GM23338 (cell line): ENCODE measurements at regions not wholly inside any gene's neighbourhood (a gene's known extent, or its start where the extent isn't known, plus 50 kb on each side); places are given as distances from the start of the nearest gene placed in this dataset.

ENCODE experiments used
- EZH2 ChIP-seq: fragments of 200-600 bp; sonication (generic); IDR thresholded peaks from one replicate; pipeline ENCODE4 v1.8.0; 2017; ENCODE audit warnings: antibody characterized with exemption, mild to moderate bottlenecking, low read depth; ENCODE audit not compliant: unreplicated experiment
- JUNB ChIP-seq: IDR thresholded peaks from one replicate; pipeline ENCODE4 v1.6.1; 2016; ENCODE audit warnings: antibody characterized with exemption; ENCODE audit not compliant: unreplicated experiment
- NANOG ChIP-seq: IDR thresholded peaks from 2 replicates; pipeline ENCODE4 v1.6.1; 2016; ENCODE audit warnings: antibody characterized with exemption, borderline replicate concordance
- POLR2AphosphoS5 ChIP-seq: IDR thresholded peaks from 2 replicates; pipeline ENCODE4 v1.6.1; 2016; ENCODE audit warnings: antibody characterized with exemption, low read depth
- TF ChIP-seq, protein P1 (sequence below), 2 experiments: fragments of 200-600 bp in 1 of 2; sonication (generic) in 1 of 2; conservative IDR thresholded peaks; 2 replicates each; pipeline versions ENCODE4 v1.5.1 to v1.6.1; 2016 to 2017; ENCODE audit warnings: antibody characterized with exemption in 2 of 2, low read depth in 2 of 2, mild to moderate bottlenecking in 2 of 2, moderate library complexity in 1 of 2
- TF ChIP-seq, protein P2 (sequence below): IDR thresholded peaks from one replicate; pipeline ENCODE4 v1.6.1; 2018; ENCODE audit warnings: antibody characterized with exemption; ENCODE audit not compliant: unreplicated experiment

DNA sequence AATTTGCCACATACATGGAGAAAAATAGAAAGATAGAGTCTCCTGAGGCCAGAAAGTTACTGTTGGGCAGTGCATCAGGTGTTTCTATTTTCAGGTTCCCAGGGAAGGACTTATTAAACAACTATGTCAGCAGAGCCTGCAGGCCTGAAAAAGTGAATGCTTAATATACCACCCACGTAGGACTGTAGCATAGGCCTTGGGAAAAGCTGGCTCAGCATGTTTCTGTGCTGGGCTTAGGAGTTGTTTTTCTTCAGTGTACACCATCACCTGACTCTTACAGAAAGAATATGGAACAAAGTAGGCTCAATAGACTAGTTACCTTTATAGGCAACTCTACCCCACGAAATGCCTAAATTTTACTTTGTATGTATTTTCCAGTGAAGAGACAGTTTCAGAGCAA is 1385.9 kb downstream of the FAM133A start:
- TF ChIP-seq, protein P1, sequence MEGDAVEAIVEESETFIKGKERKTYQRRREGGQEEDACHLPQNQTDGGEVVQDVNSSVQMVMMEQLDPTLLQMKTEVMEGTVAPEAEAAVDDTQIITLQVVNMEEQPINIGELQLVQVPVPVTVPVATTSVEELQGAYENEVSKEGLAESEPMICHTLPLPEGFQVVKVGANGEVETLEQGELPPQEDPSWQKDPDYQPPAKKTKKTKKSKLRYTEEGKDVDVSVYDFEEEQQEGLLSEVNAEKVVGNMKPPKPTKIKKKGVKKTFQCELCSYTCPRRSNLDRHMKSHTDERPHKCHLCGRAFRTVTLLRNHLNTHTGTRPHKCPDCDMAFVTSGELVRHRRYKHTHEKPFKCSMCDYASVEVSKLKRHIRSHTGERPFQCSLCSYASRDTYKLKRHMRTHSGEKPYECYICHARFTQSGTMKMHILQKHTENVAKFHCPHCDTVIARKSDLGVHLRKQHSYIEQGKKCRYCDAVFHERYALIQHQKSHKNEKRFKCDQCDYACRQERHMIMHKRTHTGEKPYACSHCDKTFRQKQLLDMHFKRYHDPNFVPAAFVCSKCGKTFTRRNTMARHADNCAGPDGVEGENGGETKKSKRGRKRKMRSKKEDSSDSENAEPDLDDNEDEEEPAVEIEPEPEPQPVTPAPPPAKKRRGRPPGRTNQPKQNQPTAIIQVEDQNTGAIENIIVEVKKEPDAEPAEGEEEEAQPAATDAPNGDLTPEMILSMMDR (conservative IDR thresholded peaks at IDR 0.05; ENCODE audit: low read depth in 2 of 2) = no peak
- TF ChIP-seq JUNB (no peak), POLR2AphosphoS5 (no peak), EZH2 (no peak), NANOG (no peak)
- TF ChIP-seq, protein P2, sequence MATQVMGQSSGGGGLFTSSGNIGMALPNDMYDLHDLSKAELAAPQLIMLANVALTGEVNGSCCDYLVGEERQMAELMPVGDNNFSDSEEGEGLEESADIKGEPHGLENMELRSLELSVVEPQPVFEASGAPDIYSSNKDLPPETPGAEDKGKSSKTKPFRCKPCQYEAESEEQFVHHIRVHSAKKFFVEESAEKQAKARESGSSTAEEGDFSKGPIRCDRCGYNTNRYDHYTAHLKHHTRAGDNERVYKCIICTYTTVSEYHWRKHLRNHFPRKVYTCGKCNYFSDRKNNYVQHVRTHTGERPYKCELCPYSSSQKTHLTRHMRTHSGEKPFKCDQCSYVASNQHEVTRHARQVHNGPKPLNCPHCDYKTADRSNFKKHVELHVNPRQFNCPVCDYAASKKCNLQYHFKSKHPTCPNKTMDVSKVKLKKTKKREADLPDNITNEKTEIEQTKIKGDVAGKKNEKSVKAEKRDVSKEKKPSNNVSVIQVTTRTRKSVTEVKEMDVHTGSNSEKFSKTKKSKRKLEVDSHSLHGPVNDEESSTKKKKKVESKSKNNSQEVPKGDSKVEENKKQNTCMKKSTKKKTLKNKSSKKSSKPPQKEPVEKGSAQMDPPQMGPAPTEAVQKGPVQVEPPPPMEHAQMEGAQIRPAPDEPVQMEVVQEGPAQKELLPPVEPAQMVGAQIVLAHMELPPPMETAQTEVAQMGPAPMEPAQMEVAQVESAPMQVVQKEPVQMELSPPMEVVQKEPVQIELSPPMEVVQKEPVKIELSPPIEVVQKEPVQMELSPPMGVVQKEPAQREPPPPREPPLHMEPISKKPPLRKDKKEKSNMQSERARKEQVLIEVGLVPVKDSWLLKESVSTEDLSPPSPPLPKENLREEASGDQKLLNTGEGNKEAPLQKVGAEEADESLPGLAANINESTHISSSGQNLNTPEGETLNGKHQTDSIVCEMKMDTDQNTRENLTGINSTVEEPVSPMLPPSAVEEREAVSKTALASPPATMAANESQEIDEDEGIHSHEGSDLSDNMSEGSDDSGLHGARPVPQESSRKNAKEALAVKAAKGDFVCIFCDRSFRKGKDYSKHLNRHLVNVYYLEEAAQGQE = no peak
